Liver (tissue), 8 donors: ENCODE measurements at regions not wholly inside any gene's neighbourhood (a gene's known extent, or its start where the extent isn't known, plus 50 kb on each side); places are given as distances from the start of the nearest gene placed in this dataset.

Experiments
- DNase-seq: peaks from one replicate; pipeline ENCODE4 v3.0.0-alpha.2; 2017; ENCODE audit warnings: low spot score
- H3K27ac ChIP-seq, 2 donors: one replicate each; pipeline ENCODE4 v1.7.0; 2013; ENCODE audit warnings: inconsistent platforms in 2 of 2, low read length in 2 of 2, control low read depth in 1 of 2, low read depth in 1 of 2, mild to moderate bottlenecking in 1 of 2
- H3K27me3 ChIP-seq, 4 donors: one replicate each; pipeline versions ENCODE4 v1.6.1 to v1.7.0; 2013; ENCODE audit warnings: low read length in 3 of 4, inconsistent platforms in 1 of 4, mild to moderate bottlenecking in 1 of 4, moderate library complexity in 1 of 4; ENCODE audit not compliant: control insufficient read depth in 4 of 4, insufficient read depth in 4 of 4
- H3K36me3 ChIP-seq, 4 donors: one replicate each; pipeline versions ENCODE4 v1.6.1 to v1.7.0; 2013; ENCODE audit warnings: low read length in 3 of 4, mild to moderate bottlenecking in 3 of 4, low read depth in 1 of 4, moderate library complexity in 1 of 4; ENCODE audit not compliant: control insufficient read depth in 4 of 4, insufficient read depth in 3 of 4
- H3K4me1 ChIP-seq, 4 donors: one replicate each; pipeline versions ENCODE4 v1.6.1 to v1.7.0; 2013; ENCODE audit warnings: low read length in 3 of 4, mild to moderate bottlenecking in 3 of 4, moderate library complexity in 1 of 4; ENCODE audit not compliant: control insufficient read depth in 4 of 4, insufficient read depth in 4 of 4
- H3K4me3 ChIP-seq, 3 donors: one replicate each; pipeline versions ENCODE4 v1.6.1 to v1.7.0; 2013; ENCODE audit warnings: low read length in 3 of 3, control low read depth in 1 of 3, low read depth in 1 of 3, mild to moderate bottlenecking in 1 of 3
- H3K9ac ChIP-seq, 2 donors: one replicate each; pipeline ENCODE4 v1.7.0; 2013; ENCODE audit warnings: low read length in 2 of 2, mild to moderate bottlenecking in 2 of 2, moderate library complexity in 2 of 2, control low read depth in 1 of 2, low read depth in 1 of 2
- H3K9me3 ChIP-seq, 4 donors: one replicate each; pipeline versions ENCODE4 v1.6.1 to v1.7.0; 2013; ENCODE audit warnings: low read length in 3 of 4; ENCODE audit not compliant: control insufficient read depth in 4 of 4
- ATF3 ChIP-seq: IDR thresholded peaks from 2 replicates; pipeline ENCODE4 v1.6.1; 2016; ENCODE audit warnings: antibody characterized with exemption
- EGR1 ChIP-seq, 2 donors: IDR thresholded peaks; 2 replicates each; pipeline ENCODE4 v1.6.1; 2016 to 2018; ENCODE audit warnings: antibody characterized with exemption in 2 of 2, low read depth in 2 of 2
- FOXA1 ChIP-seq: IDR thresholded peaks from 2 replicates; pipeline ENCODE4 v1.6.1; 2016; ENCODE audit warnings: antibody characterized with exemption
- FOXA2 ChIP-seq: IDR thresholded peaks from 2 replicates; pipeline ENCODE4 v1.6.1; 2016; ENCODE audit warnings: antibody characterized with exemption
- GABPA ChIP-seq, 2 donors: IDR thresholded peaks in 1 of 2; conservative IDR thresholded peaks in 1 of 2; 2 replicates each; pipeline ENCODE4 v1.6.1; 2016; ENCODE audit warnings: antibody characterized with exemption in 2 of 2, mild to moderate bottlenecking in 1 of 2, moderate library complexity in 1 of 2
- HNF4A ChIP-seq, 2 donors: conservative IDR thresholded peaks; 2 replicates each; pipeline ENCODE4 v1.6.1; 2016; ENCODE audit warnings: antibody characterized with exemption in 2 of 2, mild to moderate bottlenecking in 2 of 2
- HNF4G ChIP-seq: IDR thresholded peaks from 2 replicates; pipeline ENCODE4 v1.6.1; 2016; ENCODE audit warnings: antibody characterized with exemption
- JUND ChIP-seq, 2 donors: IDR thresholded peaks; 2 replicates each; pipeline ENCODE4 v1.6.1; 2016; ENCODE audit warnings: antibody characterized with exemption in 2 of 2
- MAX ChIP-seq: IDR thresholded peaks from 2 replicates; pipeline ENCODE4 v1.6.1; 2016; ENCODE audit warnings: antibody characterized with exemption
- NR2F2 ChIP-seq: IDR thresholded peaks from 2 replicates; pipeline ENCODE4 v1.6.1; 2016; ENCODE audit warnings: antibody characterized with exemption
- RAD21 ChIP-seq, 2 donors: IDR thresholded peaks; 2 replicates each; pipeline ENCODE4 v1.6.1; 2016; ENCODE audit warnings: antibody characterized with exemption in 2 of 2, mild to moderate bottlenecking in 2 of 2
- RXRA ChIP-seq, 2 donors: IDR thresholded peaks; 2 replicates each; pipeline ENCODE4 v1.6.1; 2017 to 2018; ENCODE audit warnings: antibody characterized with exemption in 2 of 2, mild to moderate bottlenecking in 1 of 2
- SP1 ChIP-seq: IDR thresholded peaks from 2 replicates; pipeline ENCODE4 v1.6.1; 2018; ENCODE audit warnings: antibody characterized with exemption, mild to moderate bottlenecking
- TAF1 ChIP-seq: conservative IDR thresholded peaks from 2 replicates; pipeline ENCODE4 v1.6.1; 2016; ENCODE audit warnings: antibody characterized with exemption, mild to moderate bottlenecking
- YY1 ChIP-seq: IDR thresholded peaks from 2 replicates; pipeline ENCODE4 v1.6.1; 2016; ENCODE audit warnings: antibody characterized with exemption, mild to moderate bottlenecking
- ZBTB33 ChIP-seq: IDR thresholded peaks from 2 replicates; pipeline ENCODE4 v1.6.1; 2016; ENCODE audit warnings: antibody characterized with exemption
- WGBS: extraction: QIAGEN DNeasy Blood & Tissue Kit; methylation state at CpG from one replicate; pipeline ENCODE4 v1.1.7; 2013; 5-methylcytosine and 5-hydroxymethylcytosine counted together
- TF ChIP-seq, protein P1 (sequence below): IDR thresholded peaks from 2 replicates; pipeline ENCODE4 v1.6.1; 2016; ENCODE audit warnings: antibody characterized with exemption, mild to moderate bottlenecking
- TF ChIP-seq, protein P2 (sequence below): fragments of 150-350 bp; IDR thresholded peaks from 2 replicates; pipeline ENCODE4 v1.5.1; 2017; ENCODE audit warnings: improper control_type of control experiment, low read depth, low read length; ENCODE audit not compliant: missing input control
- donor health status: healthy.
- donor health status: healthy.
- donor health status: healthy.
- donor health status: healthy.
- donor health status: healthy.

- TF ChIP-seq, protein P1, sequence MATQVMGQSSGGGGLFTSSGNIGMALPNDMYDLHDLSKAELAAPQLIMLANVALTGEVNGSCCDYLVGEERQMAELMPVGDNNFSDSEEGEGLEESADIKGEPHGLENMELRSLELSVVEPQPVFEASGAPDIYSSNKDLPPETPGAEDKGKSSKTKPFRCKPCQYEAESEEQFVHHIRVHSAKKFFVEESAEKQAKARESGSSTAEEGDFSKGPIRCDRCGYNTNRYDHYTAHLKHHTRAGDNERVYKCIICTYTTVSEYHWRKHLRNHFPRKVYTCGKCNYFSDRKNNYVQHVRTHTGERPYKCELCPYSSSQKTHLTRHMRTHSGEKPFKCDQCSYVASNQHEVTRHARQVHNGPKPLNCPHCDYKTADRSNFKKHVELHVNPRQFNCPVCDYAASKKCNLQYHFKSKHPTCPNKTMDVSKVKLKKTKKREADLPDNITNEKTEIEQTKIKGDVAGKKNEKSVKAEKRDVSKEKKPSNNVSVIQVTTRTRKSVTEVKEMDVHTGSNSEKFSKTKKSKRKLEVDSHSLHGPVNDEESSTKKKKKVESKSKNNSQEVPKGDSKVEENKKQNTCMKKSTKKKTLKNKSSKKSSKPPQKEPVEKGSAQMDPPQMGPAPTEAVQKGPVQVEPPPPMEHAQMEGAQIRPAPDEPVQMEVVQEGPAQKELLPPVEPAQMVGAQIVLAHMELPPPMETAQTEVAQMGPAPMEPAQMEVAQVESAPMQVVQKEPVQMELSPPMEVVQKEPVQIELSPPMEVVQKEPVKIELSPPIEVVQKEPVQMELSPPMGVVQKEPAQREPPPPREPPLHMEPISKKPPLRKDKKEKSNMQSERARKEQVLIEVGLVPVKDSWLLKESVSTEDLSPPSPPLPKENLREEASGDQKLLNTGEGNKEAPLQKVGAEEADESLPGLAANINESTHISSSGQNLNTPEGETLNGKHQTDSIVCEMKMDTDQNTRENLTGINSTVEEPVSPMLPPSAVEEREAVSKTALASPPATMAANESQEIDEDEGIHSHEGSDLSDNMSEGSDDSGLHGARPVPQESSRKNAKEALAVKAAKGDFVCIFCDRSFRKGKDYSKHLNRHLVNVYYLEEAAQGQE, result no peak
- no peak for TF ChIP-seq JUND (IDR thresholded peaks at IDR 0.05)
- TF ChIP-seq SP1, result no peak
- TF ChIP-seq GABPA (IDR thresholded peaks at IDR 0.05 in 1 of 2, conservative IDR thresholded peaks at IDR 0.05 in 1 of 2), result no peak
- no peak for TF ChIP-seq FOXA1
- TF ChIP-seq HNF4G, result no peak
- peak; percentile 29 for TF ChIP-seq MAX
- no peak for TF ChIP-seq FOXA2
- no peak for TF ChIP-seq RXRA (IDR thresholded peaks at IDR 0.05)
- TF ChIP-seq RAD21 (IDR thresholded peaks at IDR 0.05), result peak in 1 of 2 donors; percentile 4
These were observed 83.8 kb upstream of the FAM20A start (continued) for GRCh38 chr17:68684949-68685357.

GRCh38 chr17:68682903-68683302, 81.7 kb upstream of the FAM20A start:
- Histone ChIP-seq H3K4me1 (no peaks in the 10 kb centered on the region), H3K9me3 (no peaks in the 10 kb centered on the region), H3K27ac (no peak overlapping the region), H3K4me3 (no peak overlapping the region), H3K36me3 (no peaks in the 10 kb centered on the region), H3K9ac (no peak overlapping the region), H3K27me3 (no peaks in the 10 kb centered on the region)
- WGBS, result 93% methylated on average over 5 of the region's 5 CpGs
- TF ChIP-seq HNF4G, result no peak
- TF ChIP-seq FOXA1, result no peak
- TF ChIP-seq EGR1 (IDR thresholded peaks at IDR 0.05; ENCODE audit: low read depth in 2 of 2), result no peak
- TF ChIP-seq NR2F2, result no peak
- no peak for TF ChIP-seq SP1
- TF ChIP-seq, protein P1, result no peak
- no peak for TF ChIP-seq YY1
- TF ChIP-seq GABPA (IDR thresholded peaks at IDR 0.05 in 1 of 2, conservative IDR thresholded peaks at IDR 0.05 in 1 of 2), result no peak
- TF ChIP-seq RXRA (IDR thresholded peaks at IDR 0.05), result no peak
- TF ChIP-seq, protein P2, sequence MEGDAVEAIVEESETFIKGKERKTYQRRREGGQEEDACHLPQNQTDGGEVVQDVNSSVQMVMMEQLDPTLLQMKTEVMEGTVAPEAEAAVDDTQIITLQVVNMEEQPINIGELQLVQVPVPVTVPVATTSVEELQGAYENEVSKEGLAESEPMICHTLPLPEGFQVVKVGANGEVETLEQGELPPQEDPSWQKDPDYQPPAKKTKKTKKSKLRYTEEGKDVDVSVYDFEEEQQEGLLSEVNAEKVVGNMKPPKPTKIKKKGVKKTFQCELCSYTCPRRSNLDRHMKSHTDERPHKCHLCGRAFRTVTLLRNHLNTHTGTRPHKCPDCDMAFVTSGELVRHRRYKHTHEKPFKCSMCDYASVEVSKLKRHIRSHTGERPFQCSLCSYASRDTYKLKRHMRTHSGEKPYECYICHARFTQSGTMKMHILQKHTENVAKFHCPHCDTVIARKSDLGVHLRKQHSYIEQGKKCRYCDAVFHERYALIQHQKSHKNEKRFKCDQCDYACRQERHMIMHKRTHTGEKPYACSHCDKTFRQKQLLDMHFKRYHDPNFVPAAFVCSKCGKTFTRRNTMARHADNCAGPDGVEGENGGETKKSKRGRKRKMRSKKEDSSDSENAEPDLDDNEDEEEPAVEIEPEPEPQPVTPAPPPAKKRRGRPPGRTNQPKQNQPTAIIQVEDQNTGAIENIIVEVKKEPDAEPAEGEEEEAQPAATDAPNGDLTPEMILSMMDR, result no peak
- TF ChIP-seq FOXA2, result no peak
- no peak for TF ChIP-seq TAF1
- no peak for TF ChIP-seq JUND (IDR thresholded peaks at IDR 0.05)
- TF ChIP-seq HNF4A (conservative IDR thresholded peaks at IDR 0.05), result no peak
- no peak for TF ChIP-seq ZBTB33
- TF ChIP-seq ATF3, result no peak
- no peak for DNase-seq
